CD14-positive monocyte (primary cell): ENCODE measurements at regions not wholly inside any gene's neighbourhood (a gene's known extent, or its start where the extent isn't known, plus 50 kb on each side); places are given as distances from the start of the nearest gene placed in this dataset.

Source experiments
- DNase-seq, 3 donors: peaks; one replicate each; pipeline ENCODE4 v3.0.0-alpha.2; 2011 to 2022
- H2AFZ ChIP-seq: 2 replicates; pipeline ENCODE4 v1.6.0; 2012; ENCODE audit warnings: mild to moderate bottlenecking, low read depth, low read length, inconsistent platforms; ENCODE audit not compliant: insufficient read depth, poor library complexity, severe bottlenecking
- H3K27ac ChIP-seq, 2 donors: 1 replicate in 1 of 2; 2 replicates in 1 of 2; pipeline ENCODE4 v1.5.1; 2012 to 2013; ENCODE audit warnings: low read length in 2 of 2, control low read depth in 1 of 2, inconsistent platforms in 1 of 2, low read depth in 1 of 2, mild to moderate bottlenecking in 1 of 2
- H3K27me3 ChIP-seq, 2 donors: one replicate each; pipeline versions ENCODE4 v1.6.0 to v1.6.1; 2011 to 2013; ENCODE audit warnings: low read length in 2 of 2; ENCODE audit not compliant: control insufficient read depth in 2 of 2, insufficient read depth in 2 of 2
- H3K36me3 ChIP-seq, 2 donors: replicated peaks in 1 of 2; 1 replicate in 1 of 2; 2 replicates in 1 of 2; pipeline versions ENCODE4 v1.5.1 to v1.6.1; 2012 to 2013; ENCODE audit warnings: low read length in 2 of 2, control low read depth in 1 of 2, inconsistent platforms in 1 of 2, mild to moderate bottlenecking in 1 of 2; ENCODE audit not compliant: insufficient read depth in 2 of 2, control insufficient read depth in 1 of 2
- H3K4me1 ChIP-seq, 2 donors: 1 replicate in 1 of 2; 2 replicates in 1 of 2; pipeline versions ENCODE4 v1.5.1 to v1.6.1; 2012 to 2013; ENCODE audit warnings: low read length in 2 of 2, control low read depth in 1 of 2, inconsistent platforms in 1 of 2, mild to moderate bottlenecking in 1 of 2, moderate library complexity in 1 of 2; ENCODE audit not compliant: insufficient read depth in 2 of 2, control insufficient read depth in 1 of 2
- H3K4me2 ChIP-seq: replicated peaks from 2 replicates; pipeline ENCODE3; 2012; ENCODE audit warnings: low read length, moderate library complexity, mild to moderate bottlenecking; ENCODE audit not compliant: poor library complexity, severe bottlenecking; ENCODE audit errors: extremely low read depth
- H3K4me3 ChIP-seq, 3 experiments: fragments of 200-600 bp in 1 of 3; sonication (generic) in 1 of 3; replicated peaks in 1 of 3; 1 replicate in 2 of 3; 2 replicates in 1 of 3; pipeline ENCODE4 v1.5.1; 2011 to 2013; ENCODE audit warnings: low read length in 3 of 3, mild to moderate bottlenecking in 3 of 3, control low read depth in 2 of 3, low read depth in 2 of 3, inconsistent platforms in 1 of 3, moderate library complexity in 1 of 3
- H3K79me2 ChIP-seq: 2 replicates; pipeline ENCODE4 v1.6.0; 2012; ENCODE audit warnings: mild to moderate bottlenecking, control low read depth, inconsistent platforms, low read length, moderate library complexity; ENCODE audit not compliant: insufficient read depth
- H3K9ac ChIP-seq: 2 replicates; pipeline ENCODE4 v1.6.0; 2017; ENCODE audit warnings: low read length, mild to moderate bottlenecking; ENCODE audit not compliant: insufficient read depth, poor library complexity, severe bottlenecking
- H3K9me3 ChIP-seq, 2 donors: replicated peaks in 1 of 2; 1 replicate in 1 of 2; 2 replicates in 1 of 2; pipeline versions ENCODE4 v1.5.1 to v1.6.1; 2012 to 2013; ENCODE audit warnings: low read length in 2 of 2, control low read depth in 1 of 2; ENCODE audit not compliant: control insufficient read depth in 1 of 2, insufficient read depth in 1 of 2
- H4K20me1 ChIP-seq: 2 replicates; pipeline ENCODE4 v1.6.0; 2012; ENCODE audit warnings: mild to moderate bottlenecking, low read length, control low read depth, moderate library complexity; ENCODE audit not compliant: insufficient read depth
- H3K27ac Mint-ChIP-seq, 7 donors: one replicate each; pipeline ENCODE4 v1.8.0; 2020; ENCODE audit warnings: mild to moderate bottlenecking in 7 of 7, mixed read lengths in 7 of 7, moderate library complexity in 6 of 7, inconsistent platforms in 2 of 7
- H3K27me3 Mint-ChIP-seq, 3 donors: one replicate each; pipeline ENCODE4 v1.8.0; 2021 to 2022; ENCODE audit warnings: low read depth in 3 of 3, mild to moderate bottlenecking in 3 of 3, mixed read lengths in 3 of 3, moderate library complexity in 3 of 3, inconsistent platforms in 1 of 3
- H3K36me3 Mint-ChIP-seq, 2 donors: one replicate each; pipeline ENCODE4 v1.8.0; 2020; ENCODE audit warnings: mixed read lengths in 2 of 2, inconsistent platforms in 1 of 2, mild to moderate bottlenecking in 1 of 2
- H3K4me1 Mint-ChIP-seq: one replicate; pipeline ENCODE4 v1.8.0; 2020; ENCODE audit warnings: mild to moderate bottlenecking, mixed read lengths
- H3K4me3 Mint-ChIP-seq, 2 donors: one replicate each; pipeline ENCODE4 v1.8.0; 2020; ENCODE audit warnings: mild to moderate bottlenecking in 2 of 2, mixed read lengths in 2 of 2, moderate library complexity in 1 of 2
- H3K9me3 Mint-ChIP-seq, 7 donors: one replicate each; pipeline ENCODE4 v1.8.0; 2020 to 2022; ENCODE audit warnings: mixed read lengths in 7 of 7, mild to moderate bottlenecking in 6 of 7, moderate library complexity in 6 of 7, inconsistent platforms in 2 of 7
- CTCF ChIP-seq: fragments of 200-600 bp; IDR thresholded peaks from one replicate; pipeline ENCODE4 v1.8.0; 2022; ENCODE audit warnings: antibody characterized with exemption, mild to moderate bottlenecking
- WGBS: methylation state at CpG from one replicate; pipeline ENCODE4 v1.1.5; 2013; ENCODE audit warnings: missing lambda C conversion rate; ENCODE audit not compliant: insufficient coverage; 5-methylcytosine and 5-hydroxymethylcytosine counted together
- intact Hi-C, 2 donors: fragments of 100-400 bp; cut with micrococcal nuclease; formaldehyde crosslinking; loops; one replicate each; pipeline versions ENCODE4 v1.15.0 to v1.15.1; 2023

DNA sequence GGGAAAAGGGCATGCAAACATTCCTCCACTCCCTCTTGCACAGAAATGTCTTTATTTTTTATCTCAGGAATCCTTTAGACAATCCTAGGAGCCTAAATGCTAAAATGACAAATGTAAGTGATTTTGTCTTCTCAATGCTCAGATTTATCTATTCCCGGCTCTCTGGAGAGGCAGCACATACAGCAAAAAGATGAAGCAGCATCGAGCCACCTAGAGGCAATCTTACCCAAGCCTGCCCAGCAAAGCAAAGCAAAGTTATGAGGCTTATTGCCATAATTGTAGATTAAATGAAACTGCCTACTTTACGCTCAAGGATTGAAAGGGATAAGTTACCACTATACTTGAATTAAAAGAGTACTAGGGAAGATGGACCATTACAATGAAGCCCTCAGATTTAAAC lies 750.4 kb upstream of the NR2F2 start:
- Histone ChIP-seq H3K4me2 (no peak overlapping the region), H4K20me1 (no peaks in the 10 kb centered on the region), H3K4me1 (no peaks in the 10 kb centered on the region), H2AFZ (no peak overlapping the region), H3K9me3 (no peaks in the 10 kb centered on the region), H3K4me3 (no peak overlapping the region), H3K36me3 (no peaks in the 10 kb centered on the region), H3K9ac (no peak overlapping the region), H3K79me2 (no peaks in the 10 kb centered on the region), H3K27ac (no peak overlapping the region), H3K27me3 (no peaks in the 10 kb centered on the region)
- Mint-ChIP-seq H3K4me1 (no peaks in the 10 kb centered on the region), H3K9me3 (peaks cover 0 to 4% (median 0%) of the 10 kb centered on the region in 7 donors), H3K27me3 (no peaks in the 10 kb centered on the region), H3K27ac (no peak overlapping the region), H3K4me3 (no peak overlapping the region), H3K36me3 (no peaks in the 10 kb centered on the region)
- WGBS: no CpG with 5 or more reads among the region's 3 CpGs
- no peak for TF ChIP-seq CTCF
- no peak for DNase-seq
- intact Hi-C loops: no loop called here

GRCh38 chr15:95581595-95581994 lies 748.9 kb upstream of the NR2F2 start:
- H3K36me3 Mint-ChIP-seq: no peaks in the 10 kb centered on the region
- Histone ChIP-seq H2AFZ (no peak overlapping the region), H4K20me1 (no peaks in the 10 kb centered on the region), H3K9ac (no peak overlapping the region), H3K4me2 (no peak overlapping the region), H3K4me3 (no peak overlapping the region), H3K27ac (no peak overlapping the region), H3K27me3 (no peaks in the 10 kb centered on the region), H3K9me3 (peaks cover 0 to 5% of the 10 kb centered on the region in 2 donors), H3K79me2 (no peaks in the 10 kb centered on the region), H3K36me3 (no peaks in the 10 kb centered on the region), H3K4me1 (no peaks in the 10 kb centered on the region)
- no peaks in the 10 kb centered on the region for H3K4me1 Mint-ChIP-seq
- intact Hi-C loops: no loop called here
- no peak overlapping the region for H3K4me3 Mint-ChIP-seq
- H3K27me3 Mint-ChIP-seq: no peaks in the 10 kb centered on the region
- no peak overlapping the region for H3K27ac Mint-ChIP-seq
- H3K9me3 Mint-ChIP-seq: peaks cover 0 to 8% (median 0%) of the 10 kb centered on the region in 7 donors
- no peak for DNase-seq
- TF ChIP-seq CTCF: no peak
- 100% methylated on average over 8 of the region's 13 CpGs for WGBS
